GM10266 (cell line): ENCODE measurements at regions not wholly inside any gene's neighbourhood (a gene's known extent, or its start where the extent isn't known, plus 50 kb on each side); places are given as distances from the start of the nearest gene placed in this dataset.

Source experiments
- DNase-seq: peaks from one replicate; pipeline ENCODE4 v3.0.0; 2012; ENCODE audit errors: extremely low spot score
- CTCF ChIP-seq: IDR thresholded peaks from 2 replicates; pipeline ENCODE4 v1.5.1; 2012; ENCODE audit warnings: mild to moderate bottlenecking, low read depth; ENCODE audit not compliant: control insufficient read depth, insufficient read depth; ENCODE audit errors: missing control alignments

GRCh38 chr11:111046291-111046690, 199.2 kb upstream of the POU2AF2 start:
- TF ChIP-seq CTCF, result no peak
- DNase-seq, result no peak

GRCh38 chr11:111045874-111046273, 199.7 kb upstream of the POU2AF2 start:
- no peak for TF ChIP-seq CTCF
- DNase-seq, result no peak

DNA sequence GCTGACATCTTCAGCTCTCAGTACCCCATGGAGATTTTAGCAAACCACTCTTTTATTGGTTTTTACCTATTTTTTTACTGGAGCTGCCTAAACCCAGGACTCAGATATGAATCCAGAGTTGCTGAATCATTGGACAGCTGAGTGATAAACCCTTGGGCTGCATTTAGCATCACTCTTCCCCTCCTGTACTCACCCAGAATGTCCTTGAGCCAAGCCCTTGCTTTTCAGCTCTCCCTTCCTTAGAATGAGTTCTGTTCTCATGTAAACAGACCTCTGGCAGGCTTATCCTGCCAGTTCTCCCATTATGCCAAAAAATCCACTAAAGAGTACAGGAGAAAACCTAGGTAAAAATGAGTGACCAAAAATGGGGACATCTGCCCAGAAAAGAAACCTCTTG, 200.1 kb upstream of the POU2AF2 start:
- no peak for TF ChIP-seq CTCF
- DNase-seq, result no peak

DNA sequence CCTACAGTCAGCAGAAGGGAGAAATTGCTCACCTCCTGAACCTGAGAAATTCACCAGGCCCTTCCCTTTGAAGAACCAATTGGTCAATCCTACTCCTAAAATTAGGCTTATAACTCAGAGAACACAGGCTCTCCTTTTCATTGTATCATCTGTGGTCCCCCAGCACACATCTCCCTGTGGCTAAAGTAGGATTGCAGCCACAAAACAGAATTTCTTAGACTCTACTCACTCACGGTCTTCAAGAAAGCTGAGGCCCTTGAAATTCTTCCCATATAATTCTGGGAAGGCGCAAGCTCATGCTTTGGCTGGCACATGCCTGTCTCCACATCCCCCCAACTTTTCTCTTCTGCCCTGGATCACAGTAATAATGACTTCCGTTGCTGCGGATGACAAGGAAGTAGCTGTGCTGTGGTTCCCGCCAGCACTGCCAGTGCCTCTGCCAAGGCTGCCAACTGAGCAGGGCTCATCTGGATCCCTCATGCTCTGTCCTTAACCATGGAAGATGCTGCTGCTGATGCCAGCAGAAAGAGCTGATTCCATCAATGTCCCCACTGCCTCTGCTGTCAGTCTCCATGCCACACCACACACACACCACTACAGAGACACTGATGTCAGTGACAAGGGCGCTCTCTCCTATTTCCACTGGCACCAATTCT, 200.6 kb upstream of the POU2AF2 start:
- TF ChIP-seq CTCF, result no peak
- no peak for DNase-seq

DNA sequence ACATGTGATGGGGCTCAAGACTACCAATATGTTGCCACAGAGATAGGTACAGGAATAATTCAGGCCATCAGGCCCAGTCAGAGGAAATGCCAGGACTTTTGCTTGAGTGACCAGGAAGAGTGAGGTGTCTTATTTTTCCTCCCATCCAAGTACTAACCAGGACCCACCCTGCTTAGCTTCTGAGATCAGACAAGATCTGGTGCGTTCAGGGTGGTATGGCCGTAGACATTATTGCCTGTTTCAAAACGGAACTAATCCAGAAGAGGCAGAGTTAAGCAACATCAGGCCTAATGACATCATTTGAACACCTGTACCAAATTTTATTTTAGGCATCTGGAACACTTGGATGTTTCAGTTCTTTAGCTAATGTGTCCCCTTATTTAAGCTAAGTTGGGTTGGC, 205.5 kb upstream of the POU2AF2 start:
- TF ChIP-seq CTCF, result no peak
- no peak for DNase-seq

- no peak for DNase-seq
- TF ChIP-seq CTCF, result no peak
Measured at GRCh38 chr11:111035746-111036145, 209.8 kb upstream of the POU2AF2 start.

DNA sequence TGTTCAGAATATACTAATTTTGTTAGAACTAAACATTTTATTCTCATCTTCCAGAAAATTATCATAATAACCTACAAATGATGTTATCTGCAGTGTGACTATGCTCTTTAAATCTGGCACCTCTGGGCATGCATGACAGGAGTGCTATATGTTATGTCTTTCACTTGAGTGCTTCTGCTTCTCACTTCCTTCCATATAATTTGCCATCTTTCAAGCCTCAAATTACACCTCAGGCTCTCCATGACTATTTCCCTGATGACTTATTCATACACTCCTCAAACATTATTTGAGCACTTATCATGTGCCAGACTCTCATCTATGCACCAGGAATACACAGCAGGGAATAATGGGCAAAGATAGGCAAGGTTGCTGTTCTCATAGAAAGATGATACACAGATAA, 219.3 kb upstream of the POU2AF2 start:
- no peak for TF ChIP-seq CTCF
- no peak for DNase-seq
